Suppressor macrophage treated with lipopolysaccharide for 4 hours (primary cell): ENCODE measurements at regions not wholly inside any gene's neighbourhood (a gene's known extent, or its start where the extent isn't known, plus 50 kb on each side); places are given as distances from the start of the nearest gene placed in this dataset.

Experiments used
- DNase-seq: peaks from one replicate; pipeline ENCODE4 v3.0.0-alpha.2; 2020

DNA sequence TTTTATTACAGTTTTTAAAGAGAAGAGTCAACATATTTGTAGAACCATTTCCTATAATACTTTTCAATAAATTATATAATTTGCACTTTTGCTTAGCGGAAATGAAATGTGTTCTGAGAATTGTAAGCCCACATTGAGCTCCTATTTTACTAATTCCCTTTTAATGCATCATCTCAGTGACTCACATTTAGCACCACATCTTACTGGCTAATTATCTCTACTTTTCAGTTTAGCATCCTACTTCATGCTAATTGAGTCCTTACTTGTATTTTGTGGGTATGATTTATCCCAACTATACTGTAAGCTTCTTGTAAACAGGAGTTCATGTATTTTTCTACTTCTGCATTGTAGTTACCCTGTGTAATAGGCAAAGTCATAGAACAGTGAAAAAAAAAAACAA, 67.5 kb downstream of the TMX1 start:
- no peak for DNase-seq

DNA sequence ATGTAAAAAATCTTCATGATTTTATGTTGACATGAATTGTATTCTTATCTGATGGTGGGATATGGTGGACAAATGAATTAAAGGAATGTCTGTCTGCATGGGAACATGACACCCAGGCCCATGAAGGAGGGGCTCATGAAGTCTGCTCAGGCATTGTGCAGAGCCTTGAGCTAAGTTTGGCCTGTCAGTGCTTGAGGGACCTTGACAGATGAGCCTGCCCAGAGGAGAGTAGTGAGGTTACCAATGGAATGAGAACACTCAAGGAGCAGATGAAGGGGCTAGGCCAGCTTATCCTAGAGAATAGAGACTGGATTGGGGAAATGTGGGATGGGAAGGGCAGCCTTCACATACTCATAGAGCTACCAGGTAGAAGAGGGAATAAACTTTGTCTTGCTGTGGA, 68.8 kb downstream of the TMX1 start:
- DNase-seq, result no peak

DNA sequence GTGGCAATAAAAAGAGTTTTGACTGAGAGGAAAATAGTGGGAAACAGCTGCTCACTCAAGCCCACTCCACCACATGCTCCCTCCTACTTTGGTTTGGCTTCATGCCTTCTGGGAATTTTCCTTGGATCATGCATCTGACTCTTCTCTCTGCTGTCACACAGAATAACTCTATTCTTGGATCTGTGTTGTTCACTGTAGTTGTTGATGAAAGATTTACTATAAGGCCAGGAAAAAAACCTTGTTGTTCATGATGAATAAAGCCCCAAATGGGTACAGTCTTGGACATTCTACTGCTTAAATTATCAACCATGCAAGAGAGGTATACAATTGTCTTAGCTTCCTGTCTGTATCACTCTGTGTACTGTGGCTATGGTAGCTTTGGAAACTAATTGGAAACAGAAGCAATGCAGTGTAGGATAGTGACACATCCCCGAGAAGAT, 70.5 kb downstream of the TMX1 start:
- no peak for DNase-seq

- DNase-seq, result no peak
Measured at GRCh38 chr14:51314321-51315015, 74.4 kb downstream of the TMX1 start.

DNA sequence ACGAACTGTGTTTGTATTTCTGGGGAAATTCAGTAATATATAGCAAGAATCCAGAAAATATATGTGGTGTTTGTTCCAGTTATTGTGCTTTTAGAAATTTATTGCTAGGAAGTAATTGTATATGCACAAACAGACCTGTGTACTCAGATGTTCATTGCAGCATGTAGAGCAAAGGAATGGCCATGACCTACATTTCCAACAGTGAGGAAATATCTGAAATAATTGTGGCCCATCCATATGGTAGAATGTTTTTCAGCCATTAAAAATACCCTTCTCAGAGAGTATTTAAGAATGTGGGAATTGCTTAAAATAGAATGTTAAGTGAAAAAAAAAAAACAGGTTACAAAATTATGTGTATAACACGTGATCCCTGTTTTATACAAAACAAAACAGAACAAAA, 77.3 kb downstream of the TMX1 start:
- DNase-seq, result no peak

DNA sequence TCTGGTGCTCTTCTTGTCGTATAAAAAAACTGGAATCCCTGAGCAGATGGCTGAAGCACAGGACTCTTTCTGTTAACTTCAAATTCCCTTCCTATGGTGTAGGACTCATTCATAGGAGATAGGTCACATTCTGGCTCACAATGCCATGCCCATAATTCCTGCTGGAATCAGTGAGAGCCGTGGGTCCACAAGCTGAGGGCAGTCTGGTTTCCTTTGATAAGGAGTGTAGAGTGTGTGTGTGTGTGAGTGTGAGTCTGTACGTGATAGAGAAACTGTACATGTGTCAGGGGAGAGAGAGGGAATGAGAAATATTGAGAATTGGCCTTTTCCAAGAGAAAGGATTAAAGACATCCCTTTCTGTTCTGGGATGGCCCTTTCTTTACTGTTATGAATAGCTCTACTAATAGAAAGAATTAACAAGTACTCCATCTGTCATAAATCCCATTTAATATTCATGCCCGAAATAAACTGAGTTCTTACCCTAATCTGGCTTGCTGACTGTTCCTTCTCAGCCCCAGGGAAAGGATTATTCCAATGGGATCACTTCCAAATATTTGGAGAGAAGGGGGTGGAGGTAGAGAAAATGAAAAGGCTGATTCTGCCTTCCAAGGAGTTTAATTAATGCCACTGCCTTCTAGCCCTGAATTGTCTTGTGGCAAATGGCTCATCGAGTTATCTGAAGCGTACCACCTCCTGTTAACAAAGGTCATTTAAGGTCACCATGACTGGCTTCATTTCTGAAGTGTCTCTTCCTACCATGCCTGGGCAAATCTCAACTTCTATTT, 79.0 kb downstream of the TMX1 start:
- no peak for DNase-seq

- no peak for DNase-seq
Measured at GRCh38 chr14:51321036-51321435, 81.0 kb downstream of the TMX1 start.

DNA sequence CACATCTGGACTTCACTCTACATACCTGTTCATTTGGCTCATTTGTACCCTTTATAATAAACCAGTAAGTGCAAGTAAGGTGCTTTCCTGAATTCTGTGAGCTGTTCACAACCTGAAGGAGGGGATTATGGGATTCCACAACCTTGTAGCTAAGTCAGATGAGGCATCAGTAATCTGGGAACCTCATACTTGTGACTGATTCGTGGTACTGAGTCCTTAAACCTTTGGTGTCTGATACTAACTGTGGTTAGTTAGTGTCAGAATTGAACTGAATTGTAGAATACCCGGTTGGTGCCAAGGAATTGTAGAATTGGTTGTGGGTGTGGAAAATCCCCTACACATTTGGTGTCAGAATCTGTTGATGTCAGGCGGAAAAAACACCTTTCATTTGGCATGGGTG, 83.4 kb downstream of the TMX1 start:
- DNase-seq, result no peak

- DNase-seq, result no peak
Measured at GRCh38 chr14:51327376-51327775, 87.3 kb downstream of the TMX1 start.

DNA sequence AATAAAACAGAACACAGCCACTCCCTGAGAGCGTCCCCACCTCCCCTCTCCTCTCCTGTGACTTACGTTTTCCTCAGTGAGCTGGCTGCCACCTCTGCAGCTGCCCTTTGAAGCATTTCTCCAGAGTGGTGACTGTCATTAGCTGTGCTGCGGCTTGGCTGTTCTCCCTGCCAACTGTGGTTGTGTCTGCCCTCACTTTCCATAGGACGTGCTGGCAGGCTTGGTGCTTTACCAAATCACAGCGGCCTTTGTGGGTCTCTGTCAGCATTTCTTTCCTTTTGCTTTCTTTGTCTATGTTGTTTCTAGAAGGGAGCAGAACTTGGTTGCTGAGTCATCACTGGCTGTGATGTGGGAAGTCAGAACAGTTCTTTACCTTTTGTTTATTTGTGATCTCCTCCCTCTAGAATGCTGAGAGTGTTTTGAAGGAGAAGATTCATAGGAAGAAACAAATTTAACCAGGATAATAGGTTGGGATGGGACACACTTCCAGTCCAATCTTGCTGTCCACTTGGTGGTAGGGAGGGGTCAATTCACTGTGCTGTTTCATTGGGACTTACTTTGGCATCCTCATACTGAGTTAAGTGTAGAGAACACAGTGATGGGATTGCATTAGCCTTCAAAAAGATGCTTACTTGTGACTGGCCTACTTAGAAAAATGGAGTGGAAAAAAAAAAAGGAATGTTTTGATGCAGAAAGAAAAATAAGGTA, 88.2 kb downstream of the TMX1 start:
- peak; percentile 7 for DNase-seq

GRCh38 chr14:51328772-51329353, 88.8 kb downstream of the TMX1 start:
- no peak for DNase-seq

GRCh38 chr14:51331486-51332367, 91.7 kb downstream of the TMX1 start:
- no peak for DNase-seq

GRCh38 chr14:51333299-51333698, 93.3 kb downstream of the TMX1 start:
- no peak for DNase-seq

GRCh38 chr14:51333901-51334521, 94.0 kb downstream of the TMX1 start:
- no peak for DNase-seq

DNA sequence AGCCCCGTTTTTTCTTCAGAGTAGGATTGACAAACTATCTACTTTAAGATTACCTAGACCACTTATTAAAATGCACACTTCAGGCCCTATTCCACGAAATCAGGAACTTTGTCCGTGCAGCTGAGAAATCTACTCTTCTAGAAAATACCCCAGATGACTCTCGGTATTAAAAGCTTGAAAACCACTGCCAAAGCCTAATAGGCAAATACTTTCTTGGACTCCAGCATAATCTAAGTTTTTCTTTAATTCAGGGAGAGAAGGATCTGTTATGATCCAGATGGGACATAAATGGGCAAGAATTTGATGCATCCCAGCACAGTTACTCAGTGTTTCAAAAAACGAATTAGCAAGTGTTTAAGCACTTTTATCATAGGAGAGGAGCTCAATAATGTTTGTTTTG, 94.5 kb downstream of the TMX1 start:
- DNase-seq, result no peak

DNA sequence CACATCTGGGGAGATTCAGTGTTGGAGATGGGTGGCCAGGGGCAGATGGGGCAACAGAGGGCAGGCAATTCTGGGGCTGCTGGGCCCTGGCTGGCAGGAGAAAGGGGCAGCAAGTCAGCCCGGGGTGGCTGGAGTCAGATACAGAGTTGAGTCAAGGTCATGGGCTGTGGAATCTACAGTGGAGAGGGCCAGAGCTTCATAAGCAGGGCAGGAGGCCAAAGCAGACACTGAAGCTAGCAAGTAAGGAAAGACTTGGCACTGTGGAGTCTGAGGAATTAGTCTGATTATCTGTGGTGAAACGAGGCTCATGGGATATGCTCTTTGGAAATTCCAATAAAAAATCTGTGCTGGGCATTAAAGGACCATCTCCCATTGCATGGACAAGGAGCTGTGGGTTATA, 95.5 kb downstream of the TMX1 start:
- DNase-seq, result no peak

GRCh38 chr14:51335961-51336723, 96.1 kb downstream of the TMX1 start:
- no peak for DNase-seq

GRCh38 chr14:51336734-51337133, 96.7 kb downstream of the TMX1 start:
- DNase-seq, result no peak

DNA sequence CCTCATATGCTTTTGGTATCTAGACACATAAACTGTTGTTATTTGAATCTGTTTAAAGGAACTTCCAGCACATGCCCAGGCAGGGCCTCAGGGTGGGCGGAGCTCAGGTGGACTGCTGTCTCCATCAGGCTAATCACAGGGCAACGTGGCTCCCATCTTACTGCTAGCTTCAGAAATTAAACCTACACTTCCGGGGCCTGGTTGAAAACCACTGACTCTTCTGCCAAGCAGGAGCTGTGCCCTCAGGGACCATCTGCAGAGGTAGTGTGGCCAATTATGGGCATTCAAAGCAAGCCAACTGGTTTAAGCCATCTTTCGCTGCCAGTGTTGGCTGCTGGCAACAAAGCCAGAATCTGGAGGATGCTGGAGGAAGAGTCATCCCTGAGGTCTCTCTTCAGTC, 97.5 kb downstream of the TMX1 start:
- DNase-seq, result no peak

DNA sequence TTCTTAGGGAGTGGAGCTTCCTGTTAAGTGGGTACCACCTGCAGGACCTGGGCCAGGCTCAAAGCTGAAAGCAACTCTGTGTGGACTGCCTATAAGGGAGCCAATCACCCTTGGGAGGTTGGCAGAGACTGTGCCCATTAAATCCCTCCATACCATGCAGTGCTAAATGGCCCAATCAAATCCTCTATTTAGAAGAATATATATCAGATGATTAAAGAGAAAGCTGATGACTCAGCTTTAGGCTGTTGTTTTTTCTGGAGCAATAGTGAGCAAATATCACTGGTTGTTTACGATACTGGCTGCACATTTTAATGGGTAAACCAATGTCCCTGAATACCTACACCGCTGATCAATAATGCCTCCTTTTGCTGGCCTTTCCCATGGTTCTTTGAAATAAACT, 101.3 kb downstream of the TMX1 start:
- no peak for DNase-seq

DNA sequence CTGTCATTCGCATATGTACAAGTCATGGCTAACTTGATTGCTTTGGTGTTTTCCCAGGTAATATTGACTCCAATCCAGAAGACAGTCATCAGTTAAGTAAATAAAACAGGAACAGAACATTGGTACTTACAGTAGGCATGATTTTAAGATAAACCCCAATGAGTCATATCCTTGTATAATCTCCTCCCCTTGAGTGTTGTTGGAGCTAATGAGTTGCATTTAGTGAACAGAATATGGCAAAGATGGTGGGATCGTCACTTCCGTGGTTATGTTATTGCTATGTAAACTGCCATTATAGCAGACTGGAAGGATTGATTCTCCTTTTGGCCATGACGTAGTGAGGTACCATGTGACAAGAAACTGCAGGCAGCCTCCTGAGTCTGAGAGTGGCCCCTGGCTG, 102.2 kb downstream of the TMX1 start:
- no peak for DNase-seq
